Mucosa of stomach (tissue), 1 donor: ENCODE measurements at regions not wholly inside any gene's neighbourhood (a gene's known extent, or its start where the extent isn't known, plus 50 kb on each side); places are given as distances from the start of the nearest gene placed in this dataset.
A peak's percentile ranks its signal among the peaks of the same experiment; 100 is the strongest.

Source experiments
- H3K27me3 ChIP-seq: one replicate; pipeline ENCODE4 v1.7.0; 2013; ENCODE audit warnings: mild to moderate bottlenecking, low read length; ENCODE audit not compliant: control insufficient read depth, insufficient read depth
- H3K36me3 ChIP-seq: one replicate; pipeline ENCODE4 v1.7.0; 2013; ENCODE audit warnings: low read length; ENCODE audit not compliant: control insufficient read depth, insufficient read depth
- H3K4me1 ChIP-seq: one replicate; pipeline ENCODE4 v1.7.0; 2013; ENCODE audit warnings: mild to moderate bottlenecking, low read length; ENCODE audit not compliant: control insufficient read depth, insufficient read depth
- H3K4me3 ChIP-seq: one replicate; pipeline ENCODE4 v1.7.0; 2013; ENCODE audit warnings: low read length
- H3K9ac ChIP-seq: one replicate; pipeline ENCODE4 v1.7.0; 2013; ENCODE audit warnings: mild to moderate bottlenecking, low read length, moderate library complexity
- H3K9me3 ChIP-seq: one replicate; pipeline ENCODE4 v1.7.0; 2013; ENCODE audit warnings: mild to moderate bottlenecking, low read length, moderate library complexity; ENCODE audit not compliant: control insufficient read depth
- donor health status: Pancreatic carcinoma.

- Histone ChIP-seq H3K9ac (no peak overlapping the region), H3K27me3 (no peaks in the 10 kb centered on the region), H3K9me3 (no peaks in the 10 kb centered on the region), H3K4me3 (no peak overlapping the region), H3K36me3 (no peaks in the 10 kb centered on the region), H3K4me1 (peaks cover 11% of the 10 kb centered on the region)
These were observed 220.2 kb upstream of the EXOC2 start for GRCh38 chr6:912871-913835.

GRCh38 chr6:907928-908327 lies 215.0 kb upstream of the EXOC2 start:
- no peaks in the 10 kb centered on the region for H3K9me3 ChIP-seq
- no peak overlapping the region for H3K9ac ChIP-seq
- H3K27me3 ChIP-seq: no peaks in the 10 kb centered on the region
- peaks cover 11% of the 10 kb centered on the region for H3K4me1 ChIP-seq
- no peaks in the 10 kb centered on the region for H3K36me3 ChIP-seq
- H3K4me3 ChIP-seq: no peak overlapping the region

- H3K9ac ChIP-seq: no peak overlapping the region
- H3K36me3 ChIP-seq: no peaks in the 10 kb centered on the region
- H3K27me3 ChIP-seq: no peaks in the 10 kb centered on the region
- no peaks in the 10 kb centered on the region for H3K9me3 ChIP-seq
- H3K4me3 ChIP-seq: no peak overlapping the region
- H3K4me1 ChIP-seq: peaks cover 8% of the 10 kb centered on the region
These were observed 214.0 kb upstream of the EXOC2 start for GRCh38 chr6:906920-907319.

GRCh38 chr6:905556-905955 lies 212.6 kb upstream of the EXOC2 start:
- H3K36me3 ChIP-seq: no peaks in the 10 kb centered on the region
- no peaks in the 10 kb centered on the region for H3K27me3 ChIP-seq
- H3K9me3 ChIP-seq: no peaks in the 10 kb centered on the region
- H3K9ac ChIP-seq: no peak overlapping the region
- no peak overlapping the region for H3K4me3 ChIP-seq
- peaks cover 15% of the 10 kb centered on the region for H3K4me1 ChIP-seq

GRCh38 chr6:904994-905393 lies 212.1 kb upstream of the EXOC2 start:
- Histone ChIP-seq H3K27me3 (no peaks in the 10 kb centered on the region), H3K9me3 (no peaks in the 10 kb centered on the region), H3K4me1 (peaks cover 15% of the 10 kb centered on the region), H3K36me3 (no peaks in the 10 kb centered on the region), H3K9ac (no peak overlapping the region), H3K4me3 (no peak overlapping the region)

GRCh38 chr6:903761-904160 lies 210.8 kb upstream of the EXOC2 start:
- Histone ChIP-seq H3K36me3 (no peaks in the 10 kb centered on the region), H3K9me3 (no peaks in the 10 kb centered on the region), H3K9ac (no peak overlapping the region), H3K4me3 (no peak overlapping the region), H3K27me3 (no peaks in the 10 kb centered on the region), H3K4me1 (peaks cover 15% of the 10 kb centered on the region)

- H3K4me1 ChIP-seq: peaks cover 15% of the 10 kb centered on the region
- H3K4me3 ChIP-seq: peak overlapping the region; percentile 4
- no peak overlapping the region for H3K9ac ChIP-seq
- H3K9me3 ChIP-seq: no peaks in the 10 kb centered on the region
- no peaks in the 10 kb centered on the region for H3K36me3 ChIP-seq
- H3K27me3 ChIP-seq: no peaks in the 10 kb centered on the region
These were observed 208.9 kb upstream of the EXOC2 start for GRCh38 chr6:901696-902460.

- H3K9me3 ChIP-seq: no peaks in the 10 kb centered on the region
- H3K9ac ChIP-seq: no peak overlapping the region
- H3K27me3 ChIP-seq: no peaks in the 10 kb centered on the region
- H3K36me3 ChIP-seq: no peaks in the 10 kb centered on the region
- peak overlapping the region; percentile 4 for H3K4me3 ChIP-seq
- H3K4me1 ChIP-seq: peaks cover 15% of the 10 kb centered on the region
These were observed 208.0 kb upstream of the EXOC2 start for GRCh38 chr6:900716-901605.

- Histone ChIP-seq H3K9ac (no peak overlapping the region), H3K9me3 (no peaks in the 10 kb centered on the region), H3K36me3 (no peaks in the 10 kb centered on the region), H3K27me3 (no peaks in the 10 kb centered on the region), H3K4me1 (peaks cover 15% of the 10 kb centered on the region), H3K4me3 (no peak overlapping the region)
These were observed 204.7 kb upstream of the EXOC2 start for GRCh38 chr6:897528-898207.

- no peaks in the 10 kb centered on the region for H3K36me3 ChIP-seq
- H3K9ac ChIP-seq: no peak overlapping the region
- no peaks in the 10 kb centered on the region for H3K9me3 ChIP-seq
- H3K27me3 ChIP-seq: no peaks in the 10 kb centered on the region
- H3K4me3 ChIP-seq: no peak overlapping the region
- peaks cover 6% of the 10 kb centered on the region for H3K4me1 ChIP-seq
These were observed 201.3 kb upstream of the EXOC2 start for GRCh38 chr6:894274-894673.

- no peaks in the 10 kb centered on the region for H3K36me3 ChIP-seq
These were observed 198.1 kb upstream of the EXOC2 start for GRCh38 chr6:890995-891394.

More at GRCh38 chr6:890995-891394, 198.1 kb upstream of the EXOC2 start:
- Histone ChIP-seq H3K27me3 (no peaks in the 10 kb centered on the region), H3K9me3 (no peaks in the 10 kb centered on the region), H3K4me3 (no peak overlapping the region), H3K4me1 (peaks cover 10% of the 10 kb centered on the region), H3K9ac (no peak overlapping the region)
